H1 (cell line): ENCODE measurements at regions not wholly inside any gene's neighbourhood (a gene's known extent, or its start where the extent isn't known, plus 50 kb on each side); places are given as distances from the start of the nearest gene placed in this dataset.

Source experiments
- CTCF ChIA-PET: fragments of 300-600 bp; sonication (Branson Sonifier 250); formaldehyde crosslinking; loops from one replicate; lab custom pipeline; 2021; ENCODE audit not compliant: partially characterized antibody; lab: Charles Lee
- POLR2A ChIA-PET: fragments of 300-600 bp; sonication (Branson Sonifier 250); formaldehyde crosslinking; loops from one replicate; lab custom pipeline; 2021; ENCODE audit warnings: inconsistent platforms; ENCODE audit not compliant: partially characterized antibody; lab: Charles Lee
- DNase-seq, 2 experiments: peaks; one replicate each; pipeline versions ENCODE4 v3.0.0 to v3.0.0-alpha.2; 2010 to 2022; ENCODE audit warnings: low spot score in 2 of 2, low read depth in 1 of 2, mixed read lengths in 1 of 2
- FAIRE-seq: peaks from 2 replicates; lab custom pipeline; 2011; peaks lifted over from hg19 to GRCh38; lab: Jason Lieb, UNC
- H2AFZ ChIP-seq: 2 replicates; pipeline ENCODE4 v1.8.1; 2012; ENCODE audit warnings: low read length, inconsistent platforms
- H2AK5ac ChIP-seq: 2 replicates; pipeline ENCODE4 v1.6.1; 2013; ENCODE audit warnings: low read depth, low read length
- H2BK120ac ChIP-seq: replicated peaks from 2 replicates; pipeline ENCODE3; 2013; ENCODE audit warnings: low read depth, low read length, inconsistent platforms
- H2BK12ac ChIP-seq: 2 replicates; pipeline ENCODE4 v1.6.1; 2013; ENCODE audit warnings: low read depth, low read length
- H2BK15ac ChIP-seq: 2 replicates; pipeline ENCODE4 v1.6.1; 2013; ENCODE audit warnings: low read length
- H2BK20ac ChIP-seq: 2 replicates; pipeline ENCODE4 v1.6.1; 2013; ENCODE audit warnings: low read length
- H2BK5ac ChIP-seq: 2 replicates; pipeline ENCODE4 v1.6.1; 2013; ENCODE audit warnings: low read depth, low read length
- H3K14ac ChIP-seq: 2 replicates; pipeline ENCODE4 v1.6.1; 2013; ENCODE audit warnings: inconsistent platforms; ENCODE audit not compliant: insufficient read length
- H3K18ac ChIP-seq: 2 replicates; pipeline ENCODE4 v1.6.1; 2013; ENCODE audit warnings: low read length; ENCODE audit errors: extremely low read depth
- H3K23ac ChIP-seq: 2 replicates; pipeline ENCODE4 v1.6.1; 2013; ENCODE audit warnings: inconsistent platforms; ENCODE audit not compliant: insufficient read length
- H3K23me2 ChIP-seq: 2 replicates; pipeline ENCODE4 v1.6.1; 2013; ENCODE audit warnings: low read depth, low read length
- H3K27ac ChIP-seq: 2 replicates; pipeline ENCODE4 v1.6.1; 2011; ENCODE audit warnings: low read depth, low read length, inconsistent platforms
- H3K27me3 ChIP-seq, 4 experiments: replicated peaks in 1 of 4; 1 replicate in 1 of 4; 2 replicates in 3 of 4; pipeline versions ENCODE4 v1.6.1 to v1.8.1; 2011 to 2013; ENCODE audit warnings: low read length in 3 of 4, mild to moderate bottlenecking in 3 of 4, inconsistent platforms in 2 of 4, mixed read lengths in 2 of 4, moderate library complexity in 1 of 4; ENCODE audit not compliant: control insufficient read depth in 3 of 4, insufficient read depth in 3 of 4; ENCODE audit errors: extremely low read depth in 1 of 4
- H3K36me3 ChIP-seq, 4 experiments: 2 replicates each; pipeline versions ENCODE4 v1.6.1 to v1.8.1; 2011 to 2013; ENCODE audit warnings: mild to moderate bottlenecking in 4 of 4, low read length in 3 of 4, moderate library complexity in 2 of 4, control low read depth in 1 of 4, inconsistent platforms in 1 of 4; ENCODE audit not compliant: insufficient read depth in 4 of 4, control insufficient read depth in 2 of 4
- H3K4ac ChIP-seq: replicated peaks from 2 replicates; pipeline ENCODE3; 2013; ENCODE audit warnings: low read length, low read depth, mixed read lengths, inconsistent platforms; ENCODE audit not compliant: insufficient read length
- H3K4me1 ChIP-seq, 4 experiments: replicated peaks in 1 of 4; 1 replicate in 1 of 4; 2 replicates in 3 of 4; pipeline versions ENCODE4 v1.6.1 to v1.8.1; 2011 to 2013; ENCODE audit warnings: low read length in 3 of 4, inconsistent platforms in 2 of 4, mixed read lengths in 1 of 4; ENCODE audit not compliant: insufficient read depth in 4 of 4, control insufficient read depth in 3 of 4
- H3K4me2 ChIP-seq, 2 experiments: 2 replicates each; pipeline versions ENCODE4 v1.6.1 to v1.8.1; 2011 to 2013; ENCODE audit warnings: low read depth in 2 of 2, low read length in 2 of 2, control low read depth in 1 of 2, inconsistent platforms in 1 of 2, mild to moderate bottlenecking in 1 of 2; ENCODE audit not compliant: insufficient read depth in 1 of 2
- H3K4me3 ChIP-seq, 4 experiments: fragments of 200-600, 300-600 bp in 1 of 4; sonication (generic), shearing (Covaris generic), sonication (Bioruptor Twin) in 1 of 4; 2 replicates each; pipeline versions ENCODE4 v1.5.1 to v1.8.1; 2011 to 2016; ENCODE audit warnings: low read length in 4 of 4, low read depth in 3 of 4, control low read depth in 2 of 4, inconsistent platforms in 2 of 4, mild to moderate bottlenecking in 2 of 4, mixed read lengths in 1 of 4, moderate library complexity in 1 of 4; ENCODE audit not compliant: insufficient read depth in 2 of 4; ENCODE audit errors: extremely low read depth in 1 of 4
- H3K56ac ChIP-seq: replicated peaks from 2 replicates; pipeline ENCODE3; 2013; ENCODE audit warnings: low read depth, mild to moderate bottlenecking, mixed read lengths, low read length, inconsistent platforms; ENCODE audit not compliant: insufficient read length
- H3K79me1 ChIP-seq: 2 replicates; pipeline ENCODE4 v1.6.1; 2013; ENCODE audit warnings: low read depth, low read length, control low read depth
- H3K79me2 ChIP-seq, 2 experiments: 2 replicates each; pipeline versions ENCODE4 v1.6.1 to v1.8.1; 2012 to 2013; ENCODE audit warnings: low read length in 2 of 2, mild to moderate bottlenecking in 2 of 2, inconsistent platforms in 1 of 2; ENCODE audit not compliant: insufficient read depth in 2 of 2, control insufficient read depth in 1 of 2
- H3K9ac ChIP-seq, 4 experiments: replicated peaks in 1 of 4; 1 replicate in 1 of 4; 2 replicates in 3 of 4; pipeline versions ENCODE4 v1.6.1 to v1.8.1; 2011 to 2013; ENCODE audit warnings: low read depth in 3 of 4, low read length in 3 of 4, control low read depth in 2 of 4, mild to moderate bottlenecking in 2 of 4, moderate library complexity in 2 of 4, inconsistent platforms in 1 of 4; ENCODE audit errors: extremely low read depth in 1 of 4
- H3K9me3 ChIP-seq, 2 experiments: 2 replicates each; pipeline versions ENCODE4 v1.6.1 to v1.8.1; 2012 to 2013; ENCODE audit warnings: mild to moderate bottlenecking in 2 of 2, moderate library complexity in 2 of 2, control low read depth in 1 of 2, inconsistent platforms in 1 of 2, low read depth in 1 of 2, low read length in 1 of 2, mixed read lengths in 1 of 2; ENCODE audit not compliant: insufficient read depth in 2 of 2
- H4K20me1 ChIP-seq, 2 experiments: replicated peaks in 1 of 2; 2 replicates each; pipeline versions ENCODE3 to v1.8.1; 2011 to 2013; ENCODE audit warnings: inconsistent platforms in 2 of 2, low read length in 2 of 2, mild to moderate bottlenecking in 1 of 2; ENCODE audit not compliant: insufficient read depth in 2 of 2, control insufficient read depth in 1 of 2
- H4K5ac ChIP-seq: 2 replicates; pipeline ENCODE4 v1.6.1; 2013; ENCODE audit warnings: low read length, low read depth, mixed read lengths, inconsistent platforms; ENCODE audit not compliant: insufficient read length
- H4K8ac ChIP-seq: 2 replicates; pipeline ENCODE4 v1.8.0; 2013; ENCODE audit warnings: mild to moderate bottlenecking, moderate library complexity, low read length, inconsistent platforms; ENCODE audit not compliant: insufficient read depth; ENCODE audit errors: extremely low read depth
- H4K91ac ChIP-seq: replicated peaks from 2 replicates; pipeline ENCODE3; 2013; ENCODE audit warnings: low read length, mixed read lengths, inconsistent platforms; ENCODE audit not compliant: insufficient read length
- KDM4A ChIP-seq: IDR thresholded peaks from one replicate; pipeline ENCODE4 v1.7.1; 2012; ENCODE audit warnings: low read depth, mild to moderate bottlenecking, moderate library complexity, low read length, inconsistent platforms; ENCODE audit not compliant: severe bottlenecking
- RBBP5 ChIP-seq: IDR thresholded peaks from 2 replicates; pipeline ENCODE4 v1.7.1; 2012; ENCODE audit warnings: low read depth, mild to moderate bottlenecking, inconsistent platforms, low read length, moderate library complexity, borderline replicate concordance
- RFX5 ChIP-seq: IDR thresholded peaks from 2 replicates; pipeline ENCODE4 v1.6.1; 2011; ENCODE audit warnings: low read depth, low read length, improper control_type of control experiment, borderline replicate concordance
- SIN3A ChIP-seq, 2 experiments: IDR thresholded peaks in 1 of 2; conservative IDR thresholded peaks in 1 of 2; 2 replicates each; pipeline ENCODE4 v1.6.1; 2011 to 2012; ENCODE audit warnings: low read length in 2 of 2, improper control_type of control experiment in 1 of 2, low read depth in 1 of 2, mild to moderate bottlenecking in 1 of 2
- TBP ChIP-seq: IDR thresholded peaks from 2 replicates; pipeline ENCODE4 v1.6.1; 2011; ENCODE audit warnings: low read depth, low read length, improper control_type of control experiment
- WGBS, 2 experiments: shearing (Covaris generic) in 1 of 2; methylation state at CpG; one replicate each; pipeline versions ENCODE4 v1.1.6 to v1.1.7; 2013 to 2015; ENCODE audit warnings: low lambda C conversion rate in 2 of 2, mixed read lengths in 2 of 2, inconsistent platforms in 1 of 2, low coverage in 1 of 2, missing lambda C conversion rate in 1 of 2; ENCODE audit not compliant: insufficient replicate concordance in 2 of 2, insufficient coverage in 1 of 2, insufficient read length in 1 of 2; ENCODE audit errors: extremely low coverage in 1 of 2, missing lambda C conversion rate in 1 of 2; 5-methylcytosine and 5-hydroxymethylcytosine counted together

GRCh38 chr10:121684276-121684675 lies 86.0 kb upstream of the FGFR2 start:
- Histone ChIP-seq H3K4ac (no peak overlapping the region), H2BK15ac (peak overlapping the region; percentile 49; the same call in 1 of the 2 replicates), H3K9ac (no peak overlapping the region), H3K4me1 (peaks cover 0 to 5% (median 0%) of the 10 kb centered on the region in 4 experiments; a peak in 2 of 7 replicates), H3K27ac (no peak overlapping the region), H3K27me3 (no peaks in the 10 kb centered on the region), H3K18ac (no peak overlapping the region), H2BK12ac (no peak overlapping the region), H3K79me1 (no peaks in the 10 kb centered on the region), H3K9me3 (no peaks in the 10 kb centered on the region), H4K5ac (no peak overlapping the region), H3K4me2 (no peak overlapping the region), H3K36me3 (no peaks in the 10 kb centered on the region), H2AFZ (no peak overlapping the region), H3K23ac (no peak overlapping the region), H2BK120ac (no peak overlapping the region), H4K91ac (no peak overlapping the region), H3K56ac (no peak overlapping the region), H4K8ac (no peak overlapping the region), H3K23me2 (no peaks in the 10 kb centered on the region), H2AK5ac (no peak overlapping the region), H4K20me1 (no peaks in the 10 kb centered on the region), H3K14ac (no peak overlapping the region), H3K4me3 (no peak overlapping the region), H2BK5ac (no peak overlapping the region), H3K79me2 (no peaks in the 10 kb centered on the region), H2BK20ac (no peak overlapping the region; the same call in 1 of the 2 replicates)
- TF ChIP-seq RBBP5 (no peak), RFX5 (no peak), TBP (no peak), KDM4A (no peak), SIN3A (conservative IDR thresholded peaks at IDR 0.05 in 1 of 2, IDR thresholded peaks at IDR 0.05 in 1 of 2; ENCODE audit: low read depth in 1 of 2, low read length in 2 of 2) (no peak)
- WGBS, 2 experiments, result 87% methylated on average over 8 of the region's 8 CpGs; no CpG with 5 or more reads in 1 of the 2 experiments
- POLR2A ChIA-PET, result no interaction called here
- DNase-seq (no peak), FAIRE-seq (no peak)
- CTCF ChIA-PET, result interaction anchor here (2.5 to 6.5 kb wide), 2 partner anchors 13 to 21 kb away, joined by 7 to 53 read pairs; no protein-coding TSS in a partner anchor
